ENCODE measurements at regions not wholly inside any gene's neighbourhood (a gene's known extent, or its start where the extent isn't known, plus 50 kb on each side); places are given as distances from the start of the nearest gene placed in this dataset.

GRCh38 chr1:209046935-209047334, 536.6 kb upstream of the CAMK1G start:
- no peak for FAIRE-seq

GRCh38 chr1:209048941-209049669, 534.4 kb upstream of the CAMK1G start:
- no peak for FAIRE-seq

- no peak for FAIRE-seq
These were observed 531.9 kb upstream of the CAMK1G start for GRCh38 chr1:209051570-209051969.

- no peak for FAIRE-seq
These were observed 529.9 kb upstream of the CAMK1G start for GRCh38 chr1:209053587-209053986.

GRCh38 chr1:209057083-209057482, 526.4 kb upstream of the CAMK1G start:
- no peak for FAIRE-seq

- no peak for FAIRE-seq
These were observed 525.6 kb upstream of the CAMK1G start for GRCh38 chr1:209057901-209058300.

- no peak for FAIRE-seq
These were observed 524.1 kb upstream of the CAMK1G start for GRCh38 chr1:209059376-209059775.

GRCh38 chr1:209059981-209060380, 523.5 kb upstream of the CAMK1G start:
- no peak for FAIRE-seq

GRCh38 chr1:209062081-209062620, 521.4 kb upstream of the CAMK1G start:
- FAIRE-seq = no peak

- no peak for FAIRE-seq
These were observed 520.7 kb upstream of the CAMK1G start for GRCh38 chr1:209062863-209063262.

- FAIRE-seq = no peak
These were observed 519.5 kb upstream of the CAMK1G start for GRCh38 chr1:209063767-209064659.

- FAIRE-seq = no peak
These were observed 518.4 kb upstream of the CAMK1G start for GRCh38 chr1:209064850-209065706.

- FAIRE-seq = no peak
These were observed 511.0 kb upstream of the CAMK1G start for GRCh38 chr1:209072481-209072880.

GRCh38 chr1:209073879-209074278, 509.6 kb upstream of the CAMK1G start:
- FAIRE-seq = no peak

- FAIRE-seq = no peak
These were observed 508.8 kb upstream of the CAMK1G start for GRCh38 chr1:209074575-209075250.

- FAIRE-seq = no peak
These were observed 506.8 kb upstream of the CAMK1G start for GRCh38 chr1:209076688-209077087.

GRCh38 chr1:209080170-209080781, 503.2 kb upstream of the CAMK1G start:
- no peak for FAIRE-seq

GRCh38 chr1:209086486-209087192, 496.9 kb upstream of the CAMK1G start:
- no peak for FAIRE-seq

GRCh38 chr1:209094384-209094783, 489.1 kb upstream of the CAMK1G start:
- FAIRE-seq = no peak

- no peak for FAIRE-seq
These were observed 487.6 kb upstream of the CAMK1G start for GRCh38 chr1:209095627-209096595.
